ENCODE measurements at regions not wholly inside any gene's neighbourhood (a gene's known extent, or its start where the extent isn't known, plus 50 kb on each side); places are given as distances from the start of the nearest gene placed in this dataset.

DNA sequence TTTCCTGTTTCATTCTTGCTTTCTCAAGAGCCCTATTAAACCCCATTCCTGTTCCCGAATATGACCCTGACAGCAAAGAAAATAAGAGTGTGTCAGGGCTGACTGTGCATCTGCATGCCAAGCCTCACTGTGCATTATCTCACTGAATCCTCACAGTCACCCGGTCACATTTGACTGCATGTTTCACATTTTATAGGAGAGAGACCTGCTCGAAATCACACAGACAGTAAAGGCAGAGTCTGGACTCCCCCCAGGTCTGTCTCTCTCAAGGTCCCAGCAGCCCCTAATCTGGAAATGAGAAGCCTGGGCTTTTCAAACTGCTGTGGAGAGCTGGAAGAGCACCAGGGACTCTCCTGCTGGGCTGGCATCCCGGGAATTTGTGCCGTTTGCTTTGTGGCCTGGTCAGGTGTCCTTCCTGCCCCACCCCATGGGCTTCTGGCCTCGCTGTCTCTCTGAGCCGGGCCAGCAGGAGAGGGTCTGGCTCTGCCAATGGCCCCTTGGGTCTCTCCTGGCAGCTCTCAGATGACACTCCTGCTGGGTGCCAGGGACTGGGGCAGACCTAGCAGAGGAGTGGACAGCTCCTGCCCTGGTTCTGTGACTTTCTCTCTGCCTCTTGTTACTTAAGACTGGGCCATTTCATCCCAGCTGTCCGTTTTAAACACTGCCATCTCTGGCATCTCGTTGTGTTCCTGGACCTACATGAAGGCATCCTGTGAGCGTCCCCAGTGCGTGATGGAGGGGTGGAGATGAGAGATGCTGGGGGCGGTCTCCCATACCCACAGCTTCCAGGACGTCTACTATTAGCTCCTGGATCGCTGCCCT, 173.6 kb downstream of the ARHGAP12 start:
- DNase-seq (ENCODE audit: low read depth in 2 of 2), result no peak

DNA sequence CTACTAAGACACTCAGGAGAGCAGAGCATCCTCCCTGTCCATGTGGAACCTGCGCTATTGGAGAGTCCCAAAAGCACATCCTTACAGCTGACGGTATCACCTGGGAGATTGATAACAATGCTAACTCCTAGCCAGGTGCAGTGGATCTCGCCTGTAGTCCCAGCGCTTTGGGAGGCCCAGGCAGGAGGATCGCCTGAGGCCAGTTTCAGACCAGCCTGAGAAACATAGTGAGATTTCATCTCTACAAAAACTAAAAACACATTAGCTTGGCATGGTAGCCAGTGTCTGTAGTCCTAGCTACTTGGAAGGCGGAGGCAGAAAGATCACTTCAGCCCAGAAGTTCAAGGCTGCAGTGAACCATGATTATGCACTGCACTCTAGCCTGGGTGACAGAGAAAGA, 174.9 kb downstream of the ARHGAP12 start:
- DNase-seq (ENCODE audit: low read depth in 2 of 2), result no peak

- no peak for DNase-seq (ENCODE audit: low read depth in 2 of 2)
Measured at GRCh38 chr10:31752170-31752569, 176.5 kb downstream of the ARHGAP12 start.

DNA sequence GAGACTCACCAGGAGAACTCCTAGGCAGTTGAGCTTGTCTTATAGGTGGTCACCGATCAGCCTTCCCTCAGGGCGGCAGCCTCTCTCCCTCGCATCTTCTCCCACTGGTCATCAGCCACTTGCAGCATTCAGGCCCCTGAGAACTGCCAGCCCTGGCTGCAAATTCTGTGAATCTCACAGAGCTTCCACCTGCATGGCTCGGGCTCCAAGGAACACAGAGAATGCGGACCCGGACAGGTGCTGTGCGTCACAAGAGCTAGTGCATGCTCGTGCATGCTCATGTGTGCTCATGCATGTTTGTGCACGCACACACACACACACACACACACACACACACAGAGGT, 176.9 kb downstream of the ARHGAP12 start:
- no peak for DNase-seq (ENCODE audit: low read depth in 2 of 2)

- DNase-seq (ENCODE audit: low read depth in 2 of 2), result no peak
Measured at GRCh38 chr10:31751051-31751737, 177.4 kb downstream of the ARHGAP12 start.

DNA sequence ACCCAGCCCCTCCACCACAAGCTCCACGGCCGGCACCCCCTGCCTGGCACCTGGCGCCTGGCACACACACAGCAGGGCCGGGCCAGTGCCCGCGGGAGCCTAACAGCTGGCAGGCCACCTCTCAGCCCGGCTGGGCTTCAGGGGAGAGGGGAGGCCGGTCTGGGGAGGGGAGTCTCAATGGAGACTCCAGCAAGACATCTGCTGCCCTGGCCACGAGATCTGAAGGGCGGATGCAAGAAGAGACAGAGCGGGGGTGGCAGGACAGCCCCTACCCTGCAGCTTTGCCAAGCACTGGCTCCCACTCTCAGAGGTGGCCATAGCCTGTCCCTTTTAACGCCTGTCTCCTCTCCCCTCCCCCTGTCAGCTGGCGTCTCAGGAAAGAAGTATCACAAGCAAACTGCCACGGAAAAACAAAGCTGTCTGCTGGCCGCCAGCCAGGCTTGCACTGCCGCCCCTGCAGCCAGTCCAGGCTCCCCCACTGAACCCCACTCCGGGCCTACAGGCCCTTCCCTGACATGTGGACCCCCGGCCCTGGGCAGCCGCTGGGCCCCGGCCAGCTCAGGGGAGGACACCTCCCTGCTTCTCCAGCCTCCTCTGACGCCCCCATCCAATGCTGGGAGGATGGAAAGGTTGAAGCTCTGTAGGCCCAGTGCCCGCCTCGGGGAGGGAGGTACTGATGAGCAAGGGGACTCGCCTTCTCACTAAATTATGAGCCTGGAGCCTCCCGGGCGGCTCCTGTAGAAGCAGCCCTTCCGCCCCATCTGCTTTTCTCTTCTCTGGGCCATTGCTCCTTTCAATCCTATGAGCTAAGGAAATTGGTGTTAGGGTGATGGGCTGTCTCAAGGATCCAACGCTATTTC, 178.4 kb downstream of the ARHGAP12 start:
- DNase-seq (ENCODE audit: low read depth in 2 of 2), result no peak

DNA sequence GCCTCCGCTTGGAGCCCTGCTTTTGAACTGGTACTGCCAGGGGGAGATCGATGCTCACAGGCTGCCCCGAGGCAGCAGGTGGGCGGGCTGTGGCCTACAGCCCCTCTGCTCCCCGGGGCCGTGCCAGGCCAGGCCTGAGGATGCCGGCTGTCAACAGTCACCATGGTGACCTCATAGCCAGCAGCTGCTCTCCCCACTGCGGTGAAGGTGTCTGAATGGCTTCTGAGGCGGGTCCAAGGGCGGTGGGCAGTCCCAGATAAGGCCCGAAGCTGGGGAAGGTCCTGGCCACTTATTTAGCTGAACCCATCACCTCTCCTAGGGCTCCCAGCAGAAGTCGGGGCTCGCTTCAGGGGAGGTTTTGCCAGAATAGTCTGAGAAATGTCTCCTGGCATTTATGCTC, 179.3 kb downstream of the ARHGAP12 start:
- DNase-seq (ENCODE audit: low read depth in 2 of 2), result no peak

GRCh38 chr10:31745612-31746376, 182.8 kb downstream of the ARHGAP12 start:
- no peak for DNase-seq (ENCODE audit: low read depth in 2 of 2)

- no peak for DNase-seq (ENCODE audit: low read depth in 2 of 2)
Measured at GRCh38 chr10:31744025-31744424, 184.6 kb downstream of the ARHGAP12 start.

DNA sequence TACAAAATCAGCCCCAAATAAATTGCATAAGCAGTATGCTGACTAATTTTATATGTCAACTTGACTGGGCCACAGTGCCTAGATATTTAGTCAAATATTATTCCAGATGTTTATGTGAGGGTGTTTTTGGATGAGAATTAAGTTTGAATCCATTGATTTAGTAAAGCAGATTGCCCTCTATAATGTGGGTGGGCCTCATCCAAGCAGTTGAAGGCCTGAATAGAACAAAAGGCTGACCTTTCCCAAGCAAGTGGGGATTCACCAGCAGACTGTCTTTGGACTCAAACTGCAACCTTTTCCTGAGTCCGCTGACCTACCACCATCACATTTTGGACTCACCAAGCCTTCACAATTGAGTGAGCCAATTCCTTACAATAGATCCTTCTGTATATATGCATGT, 186.4 kb downstream of the ARHGAP12 start:
- no peak for DNase-seq (ENCODE audit: low read depth in 2 of 2)

DNA sequence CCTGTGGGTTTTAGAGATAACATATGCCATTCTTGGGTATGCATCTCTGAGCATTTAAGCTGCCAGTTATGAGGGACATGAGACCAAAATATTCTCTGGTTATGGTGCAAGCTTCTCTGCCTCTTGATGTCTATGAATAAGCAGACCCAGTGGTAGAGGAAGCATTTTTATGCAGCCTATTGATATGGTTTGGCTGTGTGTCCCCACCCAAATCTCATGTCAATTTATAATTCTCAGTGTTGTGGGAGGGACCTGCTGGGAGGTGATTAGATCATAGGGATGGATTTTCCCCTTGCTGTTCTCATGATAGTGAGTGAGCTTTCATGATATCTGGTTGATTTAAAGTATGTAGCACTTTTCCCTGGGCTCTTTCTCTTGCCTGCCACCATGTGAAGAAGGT, 187.2 kb downstream of the ARHGAP12 start:
- DNase-seq (ENCODE audit: low read depth in 2 of 2), result no peak

GRCh38 chr10:31739711-31740110, 188.9 kb downstream of the ARHGAP12 start:
- no peak for DNase-seq (ENCODE audit: low read depth in 2 of 2)

GRCh38 chr10:31739146-31739545, 189.5 kb downstream of the ARHGAP12 start:
- no peak for DNase-seq (ENCODE audit: low read depth in 2 of 2)

- no peak for DNase-seq (ENCODE audit: low read depth in 2 of 2)
Measured at GRCh38 chr10:31731711-31732110, 196.9 kb downstream of the ARHGAP12 start.

- no peak for DNase-seq (ENCODE audit: low read depth in 2 of 2)
Measured at GRCh38 chr10:31730776-31731175, 197.9 kb downstream of the ARHGAP12 start.

DNA sequence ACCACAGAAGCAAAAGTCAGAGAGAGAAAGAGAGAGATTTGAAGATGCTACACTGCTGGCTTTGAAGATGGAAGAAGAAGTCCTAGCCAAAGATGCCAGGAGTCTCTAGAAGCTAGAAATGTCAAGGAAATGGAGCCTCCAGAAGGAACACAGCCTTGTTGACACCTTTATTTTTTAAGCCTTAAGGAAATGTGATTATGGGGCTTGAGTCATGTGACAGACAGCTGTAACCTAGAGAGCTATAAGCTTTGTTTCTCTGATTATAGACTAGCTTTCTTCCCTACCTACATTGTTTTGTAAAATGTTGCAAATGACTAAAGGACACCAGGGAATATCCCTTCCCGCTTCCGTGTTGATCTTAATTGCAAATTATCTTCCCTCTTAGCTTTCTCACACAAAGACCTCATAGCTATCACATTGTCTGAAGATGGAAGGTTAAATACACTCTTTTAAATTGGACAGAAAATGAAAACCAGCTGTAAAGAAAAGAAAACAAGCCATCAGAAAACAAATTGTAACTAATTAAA, 199.9 kb downstream of the ARHGAP12 start:
- no peak for DNase-seq (ENCODE audit: low read depth in 2 of 2)

DNA sequence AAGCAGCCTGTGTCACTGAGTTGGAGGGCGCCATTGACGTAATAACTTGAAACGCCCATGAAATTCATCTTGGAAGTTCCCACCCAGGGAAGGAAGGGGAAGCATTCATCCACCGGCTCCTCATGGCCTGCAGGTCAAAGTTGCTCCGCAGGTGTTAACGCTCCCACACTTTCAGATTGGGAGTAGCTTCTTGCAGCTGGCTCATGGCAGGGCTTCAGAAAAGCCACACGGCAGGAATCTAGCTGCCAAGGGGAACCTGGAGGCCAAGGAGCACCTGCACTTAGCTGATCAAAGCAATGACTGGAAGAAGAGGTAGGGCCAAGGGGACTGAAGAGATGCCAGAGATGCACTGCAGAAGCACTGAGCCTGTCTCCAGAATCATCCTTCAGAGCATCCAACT, 203.2 kb downstream of the ARHGAP12 start:
- DNase-seq (ENCODE audit: low read depth in 2 of 2), result no peak

- DNase-seq (ENCODE audit: low read depth in 2 of 2), result no peak
Measured at GRCh38 chr10:31724296-31724695, 204.3 kb downstream of the ARHGAP12 start.

GRCh38 chr10:31723106-31723750, 205.4 kb downstream of the ARHGAP12 start:
- DNase-seq (ENCODE audit: low read depth in 2 of 2), result no peak

- DNase-seq (ENCODE audit: low read depth in 2 of 2), result no peak
Measured at GRCh38 chr10:31721096-31721495, 207.5 kb downstream of the ARHGAP12 start.

DNA sequence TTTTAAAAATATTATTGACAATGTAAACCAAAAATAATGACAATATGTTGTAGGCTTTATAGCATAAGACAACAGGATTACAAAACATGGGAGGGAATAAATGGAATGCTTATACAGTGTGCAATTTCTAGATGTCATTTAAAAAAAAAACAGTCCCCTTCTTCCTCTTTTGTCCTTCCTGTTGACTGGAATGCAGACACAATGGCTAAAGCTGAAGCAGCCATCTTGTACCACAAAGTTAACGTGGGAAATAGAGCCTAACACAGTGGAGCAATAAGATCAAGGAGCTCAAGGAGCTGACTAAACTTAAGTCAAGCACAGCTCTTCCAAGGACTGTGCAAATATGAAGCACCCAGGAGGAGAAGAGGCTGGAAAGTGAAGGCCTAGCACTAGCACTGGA, 208.1 kb downstream of the ARHGAP12 start:
- DNase-seq (ENCODE audit: low read depth in 2 of 2), result no peak
